ENCODE measurements at regions not wholly inside any gene's neighbourhood (a gene's known extent, or its start where the extent isn't known, plus 50 kb on each side); places are given as distances from the start of the nearest gene placed in this dataset.
"Not testable (repeated sequence)": the region's sequence is repeated elsewhere in the genome, so short reads cannot be mapped to it uniquely, and the experiment has no call there.

GRCh38 chr1:80531182-80531581, 1269.6 kb upstream of the ADGRL2 start:
- Histone ChIP-seq H3K27me3 (replicated peaks; ENCODE audit: insufficient read depth, low read depth, low read length, poor library complexity) (no peaks in the 10 kb centered on the region), H3K27ac (ENCODE audit: low read depth, low read length, poor library complexity, severe bottlenecking) (no peak overlapping the region), H3K36me3 (ENCODE audit: insufficient read depth, low read length, poor library complexity, severe bottlenecking) (no peaks in the 10 kb centered on the region), H3K4me1 (ENCODE audit: insufficient read depth, low read length, poor library complexity, severe bottlenecking) (peaks cover 26% of the 10 kb centered on the region), H3K4me3 (ENCODE audit: low read depth, low read length, poor library complexity, severe bottlenecking) (no peak overlapping the region), H3K9me3 (ENCODE audit: low read depth, low read length, poor library complexity, severe bottlenecking) (no peaks in the 10 kb centered on the region)
- BruUV-seq (replicated peaks): no TSS peak
- TF ChIP-seq EZH2 (IDR thresholded peaks at IDR 0.05; ENCODE audit: borderline replicate concordance, low read depth, low read length, poor library complexity, severe bottlenecking) (no peak), CTCF (conservative IDR thresholded peaks at IDR 0.05; ENCODE audit: low read depth, low read length) (no peak)
- POLR2A ChIA-PET (ENCODE audit: low non-redundant PET): no interaction called here
- CTCF ChIA-PET: no interaction called here
- no peak for DNase-seq (ENCODE audit: low spot score)
- intact Hi-C loops (cut with micrococcal nuclease; ENCODE audit: unreplicated experiment): no loop called here

DNA sequence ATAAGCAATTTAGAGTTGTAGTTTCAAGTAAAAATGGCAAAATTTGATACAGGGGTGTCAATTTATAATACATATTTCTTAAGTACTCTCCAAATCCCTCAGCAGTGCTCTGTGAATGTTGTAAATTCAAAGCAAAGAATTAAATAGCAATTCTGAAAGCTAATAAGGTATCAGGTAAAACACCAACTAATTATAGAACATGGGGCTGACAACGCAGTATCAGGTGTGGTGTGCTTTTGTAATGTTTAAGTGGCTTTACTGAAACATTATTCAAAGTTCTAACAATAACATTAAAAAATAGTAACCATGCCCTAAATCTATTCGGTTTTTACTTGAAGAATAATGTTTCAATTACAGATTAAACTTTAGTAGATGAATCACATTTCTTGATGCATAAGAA, 1271.2 kb upstream of the ADGRL2 start:
- Histone ChIP-seq H3K4me3 (ENCODE audit: low read depth, low read length, poor library complexity, severe bottlenecking) (no peak overlapping the region), H3K27me3 (replicated peaks; ENCODE audit: insufficient read depth, low read depth, low read length, poor library complexity) (no peaks in the 10 kb centered on the region), H3K4me1 (ENCODE audit: insufficient read depth, low read length, poor library complexity, severe bottlenecking) (peaks cover 13% of the 10 kb centered on the region), H3K27ac (ENCODE audit: low read depth, low read length, poor library complexity, severe bottlenecking) (no peak overlapping the region), H3K36me3 (ENCODE audit: insufficient read depth, low read length, poor library complexity, severe bottlenecking) (no peaks in the 10 kb centered on the region), H3K9me3 (ENCODE audit: low read depth, low read length, poor library complexity, severe bottlenecking) (no peaks in the 10 kb centered on the region)
- POLR2A ChIA-PET (ENCODE audit: low non-redundant PET): no interaction called here
- no peak for DNase-seq (ENCODE audit: low spot score)
- no TSS peak for BruUV-seq (replicated peaks)
- TF ChIP-seq CTCF (conservative IDR thresholded peaks at IDR 0.05; ENCODE audit: low read depth, low read length) (no peak), EZH2 (IDR thresholded peaks at IDR 0.05; ENCODE audit: borderline replicate concordance, low read depth, low read length, poor library complexity, severe bottlenecking) (no peak)
- CTCF ChIA-PET: no interaction called here
- intact Hi-C loops (cut with micrococcal nuclease; ENCODE audit: unreplicated experiment): no loop called here

DNA sequence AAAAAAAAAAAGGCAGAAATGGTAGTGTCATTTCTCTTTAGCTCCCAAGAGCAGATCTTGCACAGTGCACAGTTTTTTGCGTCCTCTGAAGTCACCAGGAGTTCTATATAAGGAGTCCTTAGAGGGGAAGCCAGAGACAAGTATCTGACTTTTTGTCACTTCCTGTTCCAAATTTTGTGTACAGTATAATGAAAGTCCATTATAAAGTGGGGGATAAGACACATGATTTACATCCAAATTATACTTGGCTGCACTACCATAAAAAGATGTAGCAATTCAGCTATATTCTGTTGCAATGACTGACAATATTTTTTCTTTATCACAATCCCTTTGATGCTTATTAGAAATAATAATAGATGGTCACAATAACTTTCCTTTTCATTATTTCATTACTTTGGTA, 1276.9 kb upstream of the ADGRL2 start:
- POLR2A ChIA-PET (ENCODE audit: low non-redundant PET): no interaction called here
- no peak for TF ChIP-seq CTCF (conservative IDR thresholded peaks at IDR 0.05; ENCODE audit: low read depth, low read length)
- CTCF ChIA-PET: no interaction called here
- no peaks in the 10 kb centered on the region for H3K9me3 ChIP-seq (ENCODE audit: low read depth, low read length, poor library complexity, severe bottlenecking)
- H3K4me3 ChIP-seq (ENCODE audit: low read depth, low read length, poor library complexity, severe bottlenecking): no peak overlapping the region
- intact Hi-C loops (cut with micrococcal nuclease; ENCODE audit: unreplicated experiment): no loop called here
- no TSS peak for BruUV-seq (replicated peaks)
- peak; percentile 33 for DNase-seq (ENCODE audit: low spot score)
- H3K27ac ChIP-seq (ENCODE audit: low read depth, low read length, poor library complexity, severe bottlenecking): no peak overlapping the region
- H3K4me1 ChIP-seq (ENCODE audit: insufficient read depth, low read length, poor library complexity, severe bottlenecking): no peaks in the 10 kb centered on the region
- no peaks in the 10 kb centered on the region for H3K27me3 ChIP-seq (replicated peaks; ENCODE audit: insufficient read depth, low read depth, low read length, poor library complexity)
- no peaks in the 10 kb centered on the region for H3K36me3 ChIP-seq (ENCODE audit: insufficient read depth, low read length, poor library complexity, severe bottlenecking)

- H3K4me3 ChIP-seq (ENCODE audit: low read depth, low read length, poor library complexity, severe bottlenecking); H3K4me1 ChIP-seq (ENCODE audit: insufficient read depth, low read length, poor library complexity, severe bottlenecking); DNase-seq (ENCODE audit: low spot score); H3K9me3 ChIP-seq (ENCODE audit: low read depth, low read length, poor library complexity, severe bottlenecking); H3K27ac ChIP-seq (ENCODE audit: low read depth, low read length, poor library complexity, severe bottlenecking); CTCF ChIA-PET; POLR2A ChIA-PET (ENCODE audit: low non-redundant PET); H3K36me3 ChIP-seq (ENCODE audit: insufficient read depth, low read length, poor library complexity, severe bottlenecking); H3K27me3 ChIP-seq (replicated peaks; ENCODE audit: insufficient read depth, low read depth, low read length, poor library complexity); intact Hi-C loops (cut with micrococcal nuclease; ENCODE audit: unreplicated experiment); BruUV-seq (replicated peaks): not testable (repeated sequence)
Measured at GRCh38 chr1:80523071-80523470, 1277.7 kb upstream of the ADGRL2 start.

All from A673 (cell line).